ENCODE measurements at regions not wholly inside any gene's neighbourhood (a gene's known extent, or its start where the extent isn't known, plus 50 kb on each side); places are given as distances from the start of the nearest gene placed in this dataset.
"Not testable (repeated sequence)": the region's sequence is repeated elsewhere in the genome, so short reads cannot be mapped to it uniquely, and the experiment has no call there.

GRCh38 chr12:85610194-85610593, 226.0 kb downstream of the RASSF9 start:
- H3K27ac ChIP-seq (ENCODE audit: low read depth, low read length, severe bottlenecking): no peak overlapping the region
- no peaks in the 10 kb centered on the region for H3K36me3 ChIP-seq (ENCODE audit: control insufficient read depth, insufficient read depth, low read length)
- H3K9me3 ChIP-seq (ENCODE audit: control insufficient read depth, low read length): no peaks in the 10 kb centered on the region
- WGBS, 2 experiments (ENCODE audit: insufficient coverage in 2 of 2): 89 to 95% methylated on average over 3 of the region's 4 CpGs
- no peak overlapping the region for H3K4me3 ChIP-seq (ENCODE audit: extremely low read depth, insufficient read depth, low read length, poor library complexity, severe bottlenecking)
- no peaks in the 10 kb centered on the region for H3K4me1 ChIP-seq (ENCODE audit: control insufficient read depth, insufficient read depth, low read length, poor library complexity, severe bottlenecking)

DNA sequence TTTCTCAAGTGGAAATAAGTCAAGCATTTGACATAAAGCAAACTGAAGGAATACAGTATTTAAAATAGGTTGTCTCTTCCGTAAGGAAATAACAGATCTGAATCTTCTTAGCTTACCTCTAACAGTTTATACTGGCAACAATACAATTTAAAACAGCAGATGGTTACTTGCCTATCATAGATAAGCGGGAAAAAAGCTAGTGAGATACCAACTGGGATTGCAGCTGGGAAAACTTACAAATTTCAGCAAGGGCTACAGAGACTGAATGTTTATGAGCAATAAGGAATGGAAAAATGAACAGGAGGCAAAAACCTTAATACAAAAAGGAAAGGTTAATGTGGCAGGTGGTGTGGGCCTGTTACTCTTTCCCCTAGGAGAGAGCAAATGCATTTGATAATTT, 220.0 kb downstream of the RASSF9 start:
- 100% methylated on average over 1 of the region's 2 CpGs; no CpG with 5 or more reads in 1 of the 2 experiments for WGBS, 2 experiments (ENCODE audit: insufficient coverage in 2 of 2)
- Histone ChIP-seq H3K4me3 (ENCODE audit: extremely low read depth, insufficient read depth, low read length, poor library complexity, severe bottlenecking) (no peak overlapping the region), H3K36me3 (ENCODE audit: control insufficient read depth, insufficient read depth, low read length) (no peaks in the 10 kb centered on the region), H3K27ac (ENCODE audit: low read depth, low read length, severe bottlenecking) (no peak overlapping the region), H3K9me3 (ENCODE audit: control insufficient read depth, low read length) (no peaks in the 10 kb centered on the region), H3K4me1 (ENCODE audit: control insufficient read depth, insufficient read depth, low read length, poor library complexity, severe bottlenecking) (no peaks in the 10 kb centered on the region)

DNA sequence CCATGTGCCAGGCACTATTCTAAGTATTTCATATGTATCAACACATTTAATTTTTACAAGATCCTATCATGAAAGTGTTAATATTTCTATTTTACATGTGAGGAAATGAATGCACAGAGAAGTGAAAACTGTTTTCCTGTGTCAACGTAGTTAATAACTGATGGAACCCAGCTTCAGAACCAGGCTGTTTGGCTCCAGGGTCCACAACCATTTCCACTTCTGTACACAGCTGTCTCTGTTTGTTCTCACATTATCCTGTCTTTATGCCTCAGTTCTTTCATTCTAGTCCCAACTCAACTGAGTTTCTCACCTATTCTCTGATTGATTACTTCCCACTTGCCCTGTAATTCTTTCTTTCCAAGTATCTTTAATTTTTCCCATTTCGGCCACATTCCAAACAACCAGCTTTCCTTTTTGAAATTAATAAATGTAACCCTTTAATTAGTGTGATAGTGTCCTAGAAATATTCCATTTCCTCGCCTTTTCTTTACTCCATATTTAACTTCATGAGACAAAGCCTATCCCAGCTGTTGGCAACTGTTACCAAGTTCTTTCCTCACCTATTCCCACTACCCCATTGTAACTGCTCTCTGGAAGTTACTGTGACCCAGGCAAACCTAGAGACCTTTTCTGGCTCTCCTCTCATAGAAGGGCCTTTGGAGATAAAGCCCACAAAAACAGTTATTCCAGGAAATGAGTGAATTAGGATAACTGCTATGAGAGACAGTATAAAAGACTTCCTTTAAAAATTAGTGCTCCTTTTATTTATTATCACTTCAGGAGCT, 218.7 kb downstream of the RASSF9 start:
- H3K36me3 ChIP-seq (ENCODE audit: control insufficient read depth, insufficient read depth, low read length): no peaks in the 10 kb centered on the region
- H3K4me1 ChIP-seq (ENCODE audit: control insufficient read depth, insufficient read depth, low read length, poor library complexity, severe bottlenecking): no peaks in the 10 kb centered on the region
- 94 to 100% methylated on average over 1 to 2 of the region's 3 CpGs for WGBS, 2 experiments (ENCODE audit: insufficient coverage in 2 of 2)
- H3K4me3 ChIP-seq (ENCODE audit: extremely low read depth, insufficient read depth, low read length, poor library complexity, severe bottlenecking): no peak overlapping the region
- no peak overlapping the region for H3K27ac ChIP-seq (ENCODE audit: low read depth, low read length, severe bottlenecking)
- H3K9me3 ChIP-seq (ENCODE audit: control insufficient read depth, low read length): no peaks in the 10 kb centered on the region

DNA sequence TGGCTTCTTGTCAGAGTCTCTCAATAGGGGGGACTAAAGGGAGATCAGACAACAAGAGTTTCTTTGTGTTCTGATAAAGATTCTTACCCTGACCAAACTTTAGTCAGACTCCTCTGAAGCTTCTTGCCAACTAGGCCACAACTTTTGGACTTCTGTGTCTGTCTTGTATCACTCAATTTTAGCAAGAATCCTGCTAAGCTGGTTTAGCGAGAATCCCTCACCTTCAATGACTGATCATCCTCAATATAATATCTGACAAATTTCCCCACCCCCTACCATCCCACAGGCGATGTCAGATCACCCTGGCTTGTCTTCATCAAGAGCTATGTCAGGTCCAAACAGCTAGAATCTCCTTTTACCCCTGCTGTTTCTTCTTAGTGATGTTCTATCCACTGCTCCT, 215.2 kb downstream of the RASSF9 start:
- WGBS, 2 experiments (ENCODE audit: insufficient coverage in 2 of 2): 56 to 93% methylated on average over 1 to 2 of the region's 2 CpGs
- Histone ChIP-seq H3K27ac (ENCODE audit: low read depth, low read length, severe bottlenecking) (no peak overlapping the region), H3K36me3 (ENCODE audit: control insufficient read depth, insufficient read depth, low read length) (no peaks in the 10 kb centered on the region), H3K4me3 (ENCODE audit: extremely low read depth, insufficient read depth, low read length, poor library complexity, severe bottlenecking) (no peak overlapping the region), H3K9me3 (ENCODE audit: control insufficient read depth, low read length) (no peaks in the 10 kb centered on the region), H3K4me1 (ENCODE audit: control insufficient read depth, insufficient read depth, low read length, poor library complexity, severe bottlenecking) (no peaks in the 10 kb centered on the region)

DNA sequence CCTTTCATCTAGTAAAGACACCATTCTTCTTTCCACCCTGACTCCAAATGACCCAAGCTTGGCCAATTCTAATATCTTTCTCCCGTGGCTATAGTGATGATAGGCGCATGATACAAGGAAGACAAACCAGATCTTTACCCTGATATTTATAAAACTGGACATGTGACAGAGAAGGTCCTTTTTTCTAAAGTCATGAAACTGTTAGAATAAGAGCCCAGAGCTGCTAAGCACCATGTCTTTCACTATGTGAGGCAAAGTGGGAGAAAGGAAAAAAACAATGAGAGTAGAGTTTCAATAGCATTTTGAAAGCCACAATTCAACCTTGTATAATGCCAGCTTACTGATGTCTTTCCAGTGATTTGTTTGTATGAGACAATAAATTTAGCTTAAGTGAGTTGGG, 212.4 kb downstream of the RASSF9 start:
- Histone ChIP-seq H3K27ac (ENCODE audit: low read depth, low read length, severe bottlenecking) (no peak overlapping the region), H3K4me3 (ENCODE audit: extremely low read depth, insufficient read depth, low read length, poor library complexity, severe bottlenecking) (no peak overlapping the region), H3K36me3 (ENCODE audit: control insufficient read depth, insufficient read depth, low read length) (no peaks in the 10 kb centered on the region), H3K9me3 (ENCODE audit: control insufficient read depth, low read length) (no peaks in the 10 kb centered on the region), H3K4me1 (ENCODE audit: control insufficient read depth, insufficient read depth, low read length, poor library complexity, severe bottlenecking) (no peaks in the 10 kb centered on the region)
- WGBS, 2 experiments (ENCODE audit: insufficient coverage in 2 of 2): no CpG with 5 or more reads among the region's 2 CpGs

DNA sequence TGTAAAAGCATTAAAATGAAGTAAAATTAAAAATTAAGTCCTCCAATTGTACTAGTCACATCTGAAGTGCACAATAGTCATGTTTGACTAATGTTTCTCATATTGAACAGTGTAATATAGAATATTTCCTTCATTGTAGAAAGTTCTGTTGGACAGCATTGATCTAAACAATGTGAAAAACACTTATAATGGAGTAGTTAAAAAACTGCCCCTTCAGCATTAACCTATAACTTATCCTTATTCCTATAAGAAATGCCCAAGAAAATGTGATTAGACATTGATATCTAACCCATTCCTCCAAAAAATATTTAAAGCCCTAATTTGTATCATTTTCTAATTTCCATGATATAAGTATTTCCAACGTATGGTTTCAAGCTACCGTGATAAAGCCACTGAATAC, 210.7 kb downstream of the RASSF9 start:
- H3K4me3 ChIP-seq (ENCODE audit: extremely low read depth, insufficient read depth, low read length, poor library complexity, severe bottlenecking): no peak overlapping the region
- H3K9me3 ChIP-seq (ENCODE audit: control insufficient read depth, low read length): no peaks in the 10 kb centered on the region
- H3K4me1 ChIP-seq (ENCODE audit: control insufficient read depth, insufficient read depth, low read length, poor library complexity, severe bottlenecking): no peaks in the 10 kb centered on the region
- 81 to 86% methylated on average over 2 of the region's 2 CpGs for WGBS, 2 experiments (ENCODE audit: insufficient coverage in 2 of 2)
- H3K27ac ChIP-seq (ENCODE audit: low read depth, low read length, severe bottlenecking): no peak overlapping the region
- no peaks in the 10 kb centered on the region for H3K36me3 ChIP-seq (ENCODE audit: control insufficient read depth, insufficient read depth, low read length)

DNA sequence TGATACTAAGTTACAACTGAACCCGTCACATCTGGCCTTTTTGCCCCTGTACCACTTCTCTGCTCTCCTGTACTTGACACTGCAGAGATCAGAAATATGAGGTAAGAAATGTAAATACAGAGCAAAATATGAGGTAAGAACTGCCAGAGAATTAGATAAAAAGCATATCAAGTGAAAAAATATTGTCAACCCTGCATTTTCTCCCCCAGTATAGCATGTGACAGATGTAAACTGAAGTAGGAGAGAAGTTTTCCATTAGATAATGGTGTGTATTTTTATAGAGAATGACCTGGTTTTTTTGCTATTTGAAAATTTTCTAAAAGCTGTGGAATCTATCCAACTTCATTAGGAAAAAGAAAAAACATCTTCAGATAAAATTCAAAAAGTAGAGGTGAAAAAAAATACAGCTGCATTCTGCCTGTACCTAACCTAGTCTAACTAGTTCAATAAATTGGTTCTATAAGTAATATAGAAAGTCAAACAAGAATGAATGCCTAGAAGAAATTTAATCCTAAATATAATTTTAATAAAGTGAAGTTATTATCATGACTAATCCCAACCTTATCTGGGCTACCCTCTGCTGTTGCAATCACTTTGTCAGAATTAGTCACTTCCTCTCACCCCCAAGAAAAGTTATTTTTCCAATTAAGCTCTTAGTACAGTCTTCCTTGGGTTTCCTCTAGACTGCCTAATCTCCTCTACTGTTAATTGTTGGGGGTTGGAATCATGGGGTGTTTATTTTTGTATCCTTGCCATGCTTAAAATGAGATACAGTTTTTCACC, 210.0 kb downstream of the RASSF9 start:
- H3K36me3 ChIP-seq (ENCODE audit: control insufficient read depth, insufficient read depth, low read length): no peaks in the 10 kb centered on the region
- no CpG with 5 or more reads among the region's 1 CpG for WGBS, 2 experiments (ENCODE audit: insufficient coverage in 2 of 2)
- H3K4me3 ChIP-seq (ENCODE audit: extremely low read depth, insufficient read depth, low read length, poor library complexity, severe bottlenecking): no peak overlapping the region
- no peaks in the 10 kb centered on the region for H3K4me1 ChIP-seq (ENCODE audit: control insufficient read depth, insufficient read depth, low read length, poor library complexity, severe bottlenecking)
- no peaks in the 10 kb centered on the region for H3K9me3 ChIP-seq (ENCODE audit: control insufficient read depth, low read length)
- no peak overlapping the region for H3K27ac ChIP-seq (ENCODE audit: low read depth, low read length, severe bottlenecking)

DNA sequence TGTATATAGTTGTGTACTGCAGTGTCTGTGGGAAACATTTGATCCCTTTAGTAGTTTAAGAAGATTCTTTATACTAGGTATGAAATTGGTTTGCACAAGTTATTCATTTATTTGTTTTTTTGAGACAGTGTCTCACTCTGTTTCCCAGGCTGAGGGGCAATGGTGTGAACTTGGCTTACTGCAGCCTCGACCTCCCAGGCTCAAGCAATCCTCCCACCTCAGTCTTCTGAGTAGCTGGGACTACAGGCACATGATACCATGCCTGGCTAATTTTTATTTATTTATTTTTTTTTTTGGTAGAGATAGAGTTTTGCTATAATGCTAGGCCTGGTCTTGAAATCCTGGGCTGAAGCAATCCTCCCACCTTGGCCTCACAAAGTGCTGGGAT, 209.4 kb downstream of the RASSF9 start:
- WGBS, 2 experiments (ENCODE audit: insufficient coverage in 2 of 2): no CpG with 5 or more reads among the region's 1 CpG
- Histone ChIP-seq H3K36me3 (ENCODE audit: control insufficient read depth, insufficient read depth, low read length) (no peaks in the 10 kb centered on the region), H3K4me3 (ENCODE audit: extremely low read depth, insufficient read depth, low read length, poor library complexity, severe bottlenecking) (no peak overlapping the region), H3K27ac (ENCODE audit: low read depth, low read length, severe bottlenecking) (no peak overlapping the region), H3K4me1 (ENCODE audit: control insufficient read depth, insufficient read depth, low read length, poor library complexity, severe bottlenecking) (no peaks in the 10 kb centered on the region), H3K9me3 (ENCODE audit: control insufficient read depth, low read length) (no peaks in the 10 kb centered on the region)

DNA sequence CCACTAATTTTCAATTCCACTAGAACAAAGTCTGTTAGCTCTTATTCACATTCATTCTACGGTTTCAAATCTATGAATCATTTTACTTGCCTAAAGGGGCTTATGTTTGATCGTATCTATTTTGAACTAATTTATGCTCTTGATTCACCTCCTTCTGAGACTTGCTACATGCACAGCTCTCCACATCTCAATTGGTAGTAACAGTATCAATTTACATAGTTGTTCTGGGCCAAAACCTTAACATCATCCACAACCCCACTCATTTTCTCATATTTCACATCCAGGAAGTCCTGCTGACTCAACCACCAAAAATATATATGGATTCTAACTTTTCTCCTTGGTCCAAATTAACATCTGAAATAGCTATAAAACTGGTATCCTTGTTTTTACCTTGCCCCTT, 208.6 kb downstream of the RASSF9 start:
- 100% methylated on average over 1 of the region's 2 CpGs; no CpG with 5 or more reads in 1 of the 2 experiments for WGBS, 2 experiments (ENCODE audit: insufficient coverage in 2 of 2)
- no peak overlapping the region for H3K27ac ChIP-seq (ENCODE audit: low read depth, low read length, severe bottlenecking)
- H3K36me3 ChIP-seq (ENCODE audit: control insufficient read depth, insufficient read depth, low read length): no peaks in the 10 kb centered on the region
- H3K9me3 ChIP-seq (ENCODE audit: control insufficient read depth, low read length): no peaks in the 10 kb centered on the region
- H3K4me3 ChIP-seq (ENCODE audit: extremely low read depth, insufficient read depth, low read length, poor library complexity, severe bottlenecking): no peak overlapping the region
- H3K4me1 ChIP-seq (ENCODE audit: control insufficient read depth, insufficient read depth, low read length, poor library complexity, severe bottlenecking): no peaks in the 10 kb centered on the region

DNA sequence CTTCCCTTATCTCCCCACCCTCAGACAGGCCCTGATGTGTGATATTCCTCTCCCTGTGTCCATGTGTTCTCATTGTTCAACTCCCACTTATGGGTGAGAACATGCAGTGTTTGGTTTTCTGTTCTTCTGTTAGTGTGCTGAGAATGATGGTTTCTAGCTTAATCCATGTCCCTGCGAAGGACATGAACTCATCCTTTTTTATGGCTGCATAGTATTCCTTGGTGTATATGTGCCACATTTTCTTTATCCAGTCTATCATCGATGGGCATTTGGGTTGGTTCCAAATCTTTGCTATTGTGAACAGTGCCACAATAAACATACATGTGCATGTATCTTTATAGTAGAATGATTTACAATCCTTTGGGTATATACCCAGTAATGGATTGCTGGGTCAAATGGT, 207.6 kb downstream of the RASSF9 start:
- H3K36me3 ChIP-seq (ENCODE audit: control insufficient read depth, insufficient read depth, low read length); H3K9me3 ChIP-seq (ENCODE audit: control insufficient read depth, low read length); H3K27ac ChIP-seq (ENCODE audit: low read depth, low read length, severe bottlenecking); H3K4me1 ChIP-seq (ENCODE audit: control insufficient read depth, insufficient read depth, low read length, poor library complexity, severe bottlenecking); H3K4me3 ChIP-seq (ENCODE audit: extremely low read depth, insufficient read depth, low read length, poor library complexity, severe bottlenecking): not testable (repeated sequence)
- 60% methylated on average over 1 of the region's 2 CpGs; no CpG with 5 or more reads in 1 of the 2 experiments for WGBS, 2 experiments (ENCODE audit: insufficient coverage in 2 of 2)

- H3K4me3 ChIP-seq (ENCODE audit: extremely low read depth, insufficient read depth, low read length, poor library complexity, severe bottlenecking): no peak overlapping the region
- WGBS, 2 experiments (ENCODE audit: insufficient coverage in 2 of 2): 90 to 92% methylated on average over 2 of the region's 2 CpGs
Measured at GRCh38 chr12:85630851-85631250, 205.4 kb downstream of the RASSF9 start.

More at GRCh38 chr12:85630851-85631250, 205.4 kb downstream of the RASSF9 start:
- Histone ChIP-seq H3K36me3 (ENCODE audit: control insufficient read depth, insufficient read depth, low read length) (no peaks in the 10 kb centered on the region), H3K4me1 (ENCODE audit: control insufficient read depth, insufficient read depth, low read length, poor library complexity, severe bottlenecking) (no peaks in the 10 kb centered on the region), H3K9me3 (ENCODE audit: control insufficient read depth, low read length) (no peaks in the 10 kb centered on the region), H3K27ac (ENCODE audit: low read depth, low read length, severe bottlenecking) (no peak overlapping the region)

Data from mesodermal cell (in vitro differentiated cells).